22Rv1 (cell line): ENCODE measurements at regions not wholly inside any gene's neighbourhood (a gene's known extent, or its start where the extent isn't known, plus 50 kb on each side); places are given as distances from the start of the nearest gene placed in this dataset.
"Not testable (repeated sequence)": the region's sequence is repeated elsewhere in the genome, so short reads cannot be mapped to it uniquely, and the experiment has no call there.

Experiments
- H3K27ac ChIP-seq: fragments of 450-650 bp; 2 replicates; pipeline ENCODE4 v1.5.1; 2017
- CTCF ChIP-seq: fragments of 450-650 bp; IDR thresholded peaks from 2 replicates; pipeline ENCODE4 v1.5.1; 2017; ENCODE audit warnings: mild to moderate bottlenecking
- ZFX ChIP-seq: fragments of 450-650 bp; IDR thresholded peaks from 2 replicates; pipeline ENCODE4 v1.6.1; 2017; ENCODE audit warnings: antibody characterized with exemption, borderline replicate concordance

GRCh38 chr13:79937771-79938216 lies 403.1 kb downstream of the SPRY2 start:
- TF ChIP-seq CTCF = no peak
- no peak overlapping the region for H3K27ac ChIP-seq

GRCh38 chr13:79937311-79937710 lies 403.6 kb downstream of the SPRY2 start:
- no peak overlapping the region for H3K27ac ChIP-seq
- TF ChIP-seq CTCF = no peak

GRCh38 chr13:79936368-79937136 lies 404.4 kb downstream of the SPRY2 start:
- no peak overlapping the region for H3K27ac ChIP-seq
- no peak for TF ChIP-seq ZFX
- no peak for TF ChIP-seq CTCF

- no peak overlapping the region for H3K27ac ChIP-seq
- no peak for TF ChIP-seq ZFX
- no peak for TF ChIP-seq CTCF
These were observed 405.8 kb downstream of the SPRY2 start for GRCh38 chr13:79935121-79935520.

- H3K27ac ChIP-seq = no peak overlapping the region
- TF ChIP-seq CTCF (no peak), ZFX (no peak)
These were observed 407.5 kb downstream of the SPRY2 start for GRCh38 chr13:79933389-79933788.

GRCh38 chr13:79932556-79932955 lies 408.4 kb downstream of the SPRY2 start:
- no peak overlapping the region for H3K27ac ChIP-seq
- TF ChIP-seq ZFX = no peak
- no peak for TF ChIP-seq CTCF

- not testable (repeated sequence) for H3K27ac ChIP-seq
These were observed 416.9 kb downstream of the SPRY2 start for GRCh38 chr13:79923973-79924556.

- no peak for TF ChIP-seq CTCF
- no peak for TF ChIP-seq ZFX
- no peak overlapping the region for H3K27ac ChIP-seq
These were observed 421.8 kb downstream of the SPRY2 start for GRCh38 chr13:79919091-79919490.
